Lower leg skin (tissue), 4 donors: ENCODE measurements at regions not wholly inside any gene's neighbourhood (a gene's known extent, or its start where the extent isn't known, plus 50 kb on each side); places are given as distances from the start of the nearest gene placed in this dataset.

Experiments used
- DNase-seq, 2 donors: peaks; one replicate each; pipeline ENCODE4 v3.0.0-alpha.2; 2019; ENCODE audit warnings: low spot score in 2 of 2
- H3K4me3 ChIP-seq: fragments of 200-600 bp; sonication (generic); 2 replicates; pipeline ENCODE4 v1.5.1; 2017; ENCODE audit warnings: mild to moderate bottlenecking, low read depth; ENCODE audit not compliant: poor library complexity, severe bottlenecking
- CTCF ChIP-seq, 3 donors: fragments of 450-650 bp; IDR thresholded peaks; one replicate each; pipeline ENCODE4 v1.5.1; 2016; ENCODE audit warnings: antibody characterized with exemption in 3 of 3, mild to moderate bottlenecking in 3 of 3, moderate library complexity in 2 of 3
- POLR2A ChIP-seq, 2 donors: fragments of 450-650 bp; IDR thresholded peaks; one replicate each; pipeline ENCODE4 v1.6.1; 2016 to 2017; ENCODE audit warnings: antibody characterized with exemption in 2 of 2, mild to moderate bottlenecking in 1 of 2, moderate library complexity in 1 of 2
- WGBS, 2 donors: methylation state at CpG; one replicate each; pipeline ENCODE4 v1.1.5; 2018; 5-methylcytosine and 5-hydroxymethylcytosine counted together
- intact Hi-C: fragments of 100-400 bp; cut with DNase I; formaldehyde crosslinking; loops from one replicate; pipeline ENCODE4 v1.15.0; 2023; ENCODE audit warnings: low total_unique reads

- no peak for DNase-seq
- intact Hi-C loops, result no loop called here
- H3K4me3 ChIP-seq, result no peak overlapping the region
- WGBS, 2 donors, result 85 to 94% methylated on average over 1 of the region's 1 CpG
- TF ChIP-seq CTCF (IDR thresholded peaks at IDR 0.05) (no peak), POLR2A (IDR thresholded peaks at IDR 0.05) (no peak)
Measured at GRCh38 chr5:28780083-28780692, 1741.8 kb upstream of the CDH9 start.

- TF ChIP-seq CTCF (IDR thresholded peaks at IDR 0.05) (no peak), POLR2A (IDR thresholded peaks at IDR 0.05) (no peak)
- H3K4me3 ChIP-seq, result no peak overlapping the region
- DNase-seq, result no peak
- intact Hi-C loops, result no loop called here
Measured at GRCh38 chr5:28779161-28779754, 1740.9 kb upstream of the CDH9 start.

GRCh38 chr5:28770307-28770706 is 1731.9 kb upstream of the CDH9 start:
- H3K4me3 ChIP-seq, result no peak overlapping the region
- 88 to 89% methylated on average over 4 of the region's 4 CpGs for WGBS, 2 donors
- no peak for DNase-seq

GRCh38 chr5:28766565-28767158 is 1728.3 kb upstream of the CDH9 start:
- TF ChIP-seq CTCF (IDR thresholded peaks at IDR 0.05) (no peak), POLR2A (IDR thresholded peaks at IDR 0.05) (no peak)
- whole genome bisulfite sequencing, 2 donors, result 17 to 21% methylated on average over 2 of the region's 2 CpGs
- DNase-seq, result no peak
- H3K4me3 ChIP-seq, result no peak overlapping the region
- intact Hi-C loops, result no loop called here

More at GRCh38 chr5:28770307-28770706, 1731.9 kb upstream of the CDH9 start:
- no peak for TF ChIP-seq POLR2A (IDR thresholded peaks at IDR 0.05)
- no peak for TF ChIP-seq CTCF (IDR thresholded peaks at IDR 0.05)
- intact Hi-C loops, result no loop called here

GRCh38 chr5:28751396-28751795 is 1713.0 kb upstream of the CDH9 start:
- no peak for DNase-seq
- H3K4me3 ChIP-seq, result no peak overlapping the region
- intact Hi-C loops, result no loop called here
- TF ChIP-seq POLR2A (IDR thresholded peaks at IDR 0.05), result no peak
- TF ChIP-seq CTCF (IDR thresholded peaks at IDR 0.05), result no peak
- WGBS, 2 donors, result 57 to 58% methylated on average over 4 of the region's 4 CpGs
